CD4-positive, alpha-beta T cell (primary cell): ENCODE measurements at regions not wholly inside any gene's neighbourhood (a gene's known extent, or its start where the extent isn't known, plus 50 kb on each side); places are given as distances from the start of the nearest gene placed in this dataset.

Experiments used
- ATAC-seq: fragments of 200-7000 bp; cut with Tn5 transposase; one replicate; pipeline ENCODE4 v1.10.0; 2022; ENCODE audit warnings: mild to moderate bottlenecking; ENCODE audit not compliant: poor library complexity
- CTCF ChIA-PET: fragments of 350-600 bp; sonication (Branson Sonifier 250); formaldehyde crosslinking; loops from one replicate; lab custom pipeline; 2021; ENCODE audit warnings: antibody characterized with exemption, inconsistent platforms; lab: Charles Lee
- POLR2A ChIA-PET: fragments of 350-600 bp; sonication (Branson Sonifier 250); formaldehyde crosslinking; loops from one replicate; lab custom pipeline; 2021; ENCODE audit warnings: antibody characterized with exemption, inconsistent platforms; lab: Charles Lee
- DNase-seq, 14 experiments: peaks; one replicate each; pipeline ENCODE4 v3.0.0-alpha.2; 2013 to 2020; ENCODE audit warnings: mixed read lengths in 2 of 14
- H3K27ac ChIP-seq, 2 donors: one replicate each; pipeline versions ENCODE4 v1.5.1 to v1.7.0; 2013; ENCODE audit warnings: low read length in 2 of 2, low read depth in 1 of 2, mild to moderate bottlenecking in 1 of 2
- H3K27me3 ChIP-seq, 2 experiments: 1 replicate in 1 of 2; 2 replicates in 1 of 2; pipeline versions ENCODE4 v1.6.1 to v1.7.0; 2013; ENCODE audit warnings: low read length in 2 of 2, control low read depth in 1 of 2, mild to moderate bottlenecking in 1 of 2, moderate library complexity in 1 of 2; ENCODE audit not compliant: insufficient read depth in 2 of 2, control insufficient read depth in 1 of 2
- H3K36me3 ChIP-seq: one replicate; pipeline ENCODE4 v1.6.1; 2013; ENCODE audit warnings: low read length, control low read depth; ENCODE audit not compliant: insufficient read depth
- H3K4me1 ChIP-seq: one replicate; pipeline ENCODE4 v1.6.1; 2013; ENCODE audit warnings: low read length, control low read depth; ENCODE audit not compliant: insufficient read depth
- H3K4me3 ChIP-seq: one replicate; pipeline ENCODE4 v1.5.1; 2013; ENCODE audit warnings: mild to moderate bottlenecking, low read length, moderate library complexity
- H3K9me3 ChIP-seq, 2 experiments: 1 replicate in 1 of 2; 2 replicates in 1 of 2; pipeline versions ENCODE4 v1.6.1 to v1.7.0; 2013; ENCODE audit warnings: low read length in 2 of 2, mild to moderate bottlenecking in 2 of 2, control low read depth in 1 of 2, moderate library complexity in 1 of 2; ENCODE audit not compliant: control insufficient read depth in 1 of 2, insufficient read depth in 1 of 2
- H3K27ac Mint-ChIP-seq: one replicate; pipeline ENCODE4 v1.8.0; 2020; ENCODE audit warnings: mixed read lengths
- H3K27me3 Mint-ChIP-seq: one replicate; pipeline ENCODE4 v1.8.0; 2021; ENCODE audit warnings: mixed read lengths
- H3K36me3 Mint-ChIP-seq: one replicate; pipeline ENCODE4 v1.8.0; 2021; ENCODE audit warnings: low read depth, mixed read lengths
- H3K4me1 Mint-ChIP-seq: one replicate; pipeline ENCODE4 v1.8.0; 2021; ENCODE audit warnings: low read depth, mixed read lengths
- H3K4me3 Mint-ChIP-seq: one replicate; pipeline ENCODE4 v1.8.0; 2020; ENCODE audit warnings: mild to moderate bottlenecking, mixed read lengths
- H3K9me3 Mint-ChIP-seq: one replicate; pipeline ENCODE4 v1.8.0; 2020; ENCODE audit warnings: mixed read lengths
- intact Hi-C, 2 experiments: fragments of 100-400 bp; cut with DNase I in 1 of 2; cut with micrococcal nuclease in 1 of 2; formaldehyde crosslinking; loops; one replicate each; pipeline versions ENCODE4 v1.15.1 to v1.9.0; 2023 to 2025; cut with DNase I, micrococcal nuclease
- TF ChIP-seq, protein P1 (sequence below): fragments of 200-600 bp; IDR thresholded peaks from one replicate; pipeline ENCODE4 v1.8.0; 2022; ENCODE audit warnings: antibody characterized with exemption, mild to moderate bottlenecking

DNA sequence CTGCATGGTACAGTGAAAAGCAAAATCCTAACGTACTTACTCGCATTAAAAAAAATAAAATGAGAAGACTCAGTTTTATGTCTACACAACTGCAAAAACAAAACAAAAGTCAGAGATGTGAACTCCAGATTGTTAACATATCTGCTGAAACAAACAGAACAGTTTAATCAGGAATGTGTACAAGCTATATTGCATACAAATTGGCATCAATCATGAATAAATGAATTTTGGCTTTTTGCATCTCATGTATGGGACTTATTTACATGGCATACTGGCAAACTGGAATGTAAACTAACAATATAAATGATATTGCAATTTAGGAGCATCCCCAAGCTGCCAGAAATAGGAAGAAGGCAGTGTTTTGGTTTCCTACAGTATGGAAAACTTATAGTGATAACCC lies 79.6 kb upstream of the NSMCE3 start:
- CTCF ChIA-PET, result no interaction called here
- POLR2A ChIA-PET, result no interaction called here
- H3K9me3 ChIP-seq, result no peaks in the 10 kb centered on the region
- ATAC-seq, result no peak
- TF ChIP-seq, protein P1, sequence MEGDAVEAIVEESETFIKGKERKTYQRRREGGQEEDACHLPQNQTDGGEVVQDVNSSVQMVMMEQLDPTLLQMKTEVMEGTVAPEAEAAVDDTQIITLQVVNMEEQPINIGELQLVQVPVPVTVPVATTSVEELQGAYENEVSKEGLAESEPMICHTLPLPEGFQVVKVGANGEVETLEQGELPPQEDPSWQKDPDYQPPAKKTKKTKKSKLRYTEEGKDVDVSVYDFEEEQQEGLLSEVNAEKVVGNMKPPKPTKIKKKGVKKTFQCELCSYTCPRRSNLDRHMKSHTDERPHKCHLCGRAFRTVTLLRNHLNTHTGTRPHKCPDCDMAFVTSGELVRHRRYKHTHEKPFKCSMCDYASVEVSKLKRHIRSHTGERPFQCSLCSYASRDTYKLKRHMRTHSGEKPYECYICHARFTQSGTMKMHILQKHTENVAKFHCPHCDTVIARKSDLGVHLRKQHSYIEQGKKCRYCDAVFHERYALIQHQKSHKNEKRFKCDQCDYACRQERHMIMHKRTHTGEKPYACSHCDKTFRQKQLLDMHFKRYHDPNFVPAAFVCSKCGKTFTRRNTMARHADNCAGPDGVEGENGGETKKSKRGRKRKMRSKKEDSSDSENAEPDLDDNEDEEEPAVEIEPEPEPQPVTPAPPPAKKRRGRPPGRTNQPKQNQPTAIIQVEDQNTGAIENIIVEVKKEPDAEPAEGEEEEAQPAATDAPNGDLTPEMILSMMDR, result no peak
- no peak for DNase-seq
- H3K36me3 ChIP-seq, result no peaks in the 10 kb centered on the region
- no peaks in the 10 kb centered on the region for H3K27me3 ChIP-seq
- H3K27ac ChIP-seq, result no peak overlapping the region
- intact Hi-C loops, result no loop called here
- Mint-ChIP-seq H3K9me3 (no peaks in the 10 kb centered on the region), H3K4me3 (no peak overlapping the region), H3K4me1 (no peaks in the 10 kb centered on the region), H3K27me3 (peaks cover 15% of the 10 kb centered on the region), H3K36me3 (no peaks in the 10 kb centered on the region), H3K27ac (no peak overlapping the region)
- no peaks in the 10 kb centered on the region for H3K4me1 ChIP-seq
- no peak overlapping the region for H3K4me3 ChIP-seq

GRCh38 chr15:29348336-29348914 lies 78.8 kb upstream of the NSMCE3 start:
- H3K9me3 Mint-ChIP-seq, result no peaks in the 10 kb centered on the region
- CTCF ChIA-PET, result no interaction called here
- no peak for ATAC-seq
- Histone ChIP-seq H3K36me3 (no peaks in the 10 kb centered on the region), H3K4me1 (no peaks in the 10 kb centered on the region), H3K4me3 (no peak overlapping the region), H3K9me3 (no peaks in the 10 kb centered on the region), H3K27me3 (no peaks in the 10 kb centered on the region), H3K27ac (no peak overlapping the region)
- peaks cover 10% of the 10 kb centered on the region for H3K27me3 Mint-ChIP-seq
- H3K4me3 Mint-ChIP-seq, result no peak overlapping the region
- intact Hi-C loops, result no loop called here
- POLR2A ChIA-PET, result no interaction called here
- no peak for DNase-seq
- H3K27ac Mint-ChIP-seq, result no peak overlapping the region
- TF ChIP-seq, protein P1, result no peak
- no peaks in the 10 kb centered on the region for H3K36me3 Mint-ChIP-seq
- no peaks in the 10 kb centered on the region for H3K4me1 Mint-ChIP-seq

DNA sequence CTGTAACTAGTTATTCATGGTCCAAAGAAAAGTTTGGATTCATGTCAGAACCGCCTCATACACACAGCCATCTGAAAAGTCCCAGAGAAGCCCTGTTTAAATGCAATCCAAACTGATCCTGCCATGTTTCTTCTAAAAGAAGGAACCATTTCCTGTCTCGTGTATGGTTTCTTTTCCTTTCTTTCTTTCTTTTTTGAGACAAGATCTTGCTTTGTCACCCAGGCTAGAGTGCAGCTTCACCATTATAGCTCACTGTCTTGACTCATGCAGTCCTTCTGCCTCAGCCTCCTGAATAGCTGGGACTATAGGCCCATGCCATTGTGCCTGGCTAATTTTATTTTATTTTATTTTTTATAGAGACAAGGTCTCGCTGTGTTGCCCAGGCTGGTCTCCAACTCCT lies 77.4 kb upstream of the NSMCE3 start:
- H3K4me3 ChIP-seq, result no peak overlapping the region
- H3K4me1 ChIP-seq, result no peaks in the 10 kb centered on the region
- ATAC-seq, result no peak
- no peaks in the 10 kb centered on the region for H3K9me3 ChIP-seq
- H3K27ac ChIP-seq, result no peak overlapping the region
- Mint-ChIP-seq H3K9me3 (no peaks in the 10 kb centered on the region), H3K4me1 (no peaks in the 10 kb centered on the region), H3K27ac (no peak overlapping the region), H3K27me3 (peaks cover 10% of the 10 kb centered on the region), H3K36me3 (no peaks in the 10 kb centered on the region), H3K4me3 (no peak overlapping the region)
- TF ChIP-seq, protein P1, result no peak
- no peak for DNase-seq
- intact Hi-C loops, result no loop called here
- POLR2A ChIA-PET, result no interaction called here
- H3K27me3 ChIP-seq, result no peaks in the 10 kb centered on the region
- H3K36me3 ChIP-seq, result no peaks in the 10 kb centered on the region
- CTCF ChIA-PET, result no interaction called here
